HEK293T (cell line): ENCODE measurements at regions not wholly inside any gene's neighbourhood (a gene's known extent, or its start where the extent isn't known, plus 50 kb on each side); places are given as distances from the start of the nearest gene placed in this dataset.

Source experiments
- CTCF ChIA-PET: fragments of 350-600 bp; formaldehyde crosslinking; extraction: SDS; loops from one replicate; lab custom pipeline; 2021; ENCODE audit warnings: antibody characterized with exemption, inconsistent platforms; lab: Yijun Ruan, JAX
- POLR2A ChIA-PET: fragments of 350-600 bp; formaldehyde crosslinking; extraction: SDS; loops from one replicate; lab custom pipeline; 2020; ENCODE audit warnings: antibody characterized with exemption, inconsistent platforms; lab: Yijun Ruan, JAX
- DNase-seq: peaks from one replicate; pipeline ENCODE4 v3.0.0; 2012; ENCODE audit warnings: mixed read lengths; ENCODE audit errors: extremely low spot score
- ARNT ChIP-seq: fragments of 450-650 bp; IDR thresholded peaks from 2 replicates; pipeline ENCODE4 v1.6.1; 2017; ENCODE audit warnings: mild to moderate bottlenecking
- BHLHE40 ChIP-seq: fragments of 450-650 bp; IDR thresholded peaks from 2 replicates; pipeline ENCODE4 v1.6.1; 2016; ENCODE audit warnings: mild to moderate bottlenecking, moderate library complexity, borderline replicate concordance
- CTBP1 ChIP-seq: fragments of 450-650 bp; IDR thresholded peaks from 2 replicates; pipeline ENCODE4 v1.6.1; 2016; ENCODE audit warnings: borderline replicate concordance
- ELF4 ChIP-seq: fragments of 450-650 bp; IDR thresholded peaks from 2 replicates; pipeline ENCODE4 v1.6.1; 2017; ENCODE audit warnings: antibody characterized with exemption
- FOXA1 ChIP-seq: fragments of 450-650 bp; IDR thresholded peaks from 2 replicates; pipeline ENCODE4 v1.6.1; 2016; ENCODE audit warnings: mild to moderate bottlenecking
- FOXK2 ChIP-seq: fragments of 450-650 bp; IDR thresholded peaks from 2 replicates; pipeline ENCODE4 v1.6.1; 2016; ENCODE audit warnings: mild to moderate bottlenecking
- FOXM1 ChIP-seq: fragments of 450-650 bp; IDR thresholded peaks from 2 replicates; pipeline ENCODE4 v1.6.1; 2017; ENCODE audit warnings: mild to moderate bottlenecking, borderline replicate concordance
- HDGF ChIP-seq: fragments of 450-650 bp; IDR thresholded peaks from 2 replicates; pipeline ENCODE4 v1.6.1; 2017; ENCODE audit warnings: antibody characterized with exemption, borderline replicate concordance
- L3MBTL2 ChIP-seq: fragments of 450-650 bp; conservative IDR thresholded peaks from 2 replicates; pipeline ENCODE4 v1.6.1; 2016; ENCODE audit warnings: mild to moderate bottlenecking
- LEF1 ChIP-seq: fragments of 450-650 bp; IDR thresholded peaks from 2 replicates; pipeline ENCODE4 v1.6.1; 2017; ENCODE audit warnings: mild to moderate bottlenecking, borderline replicate concordance
- NFRKB ChIP-seq: fragments of 450-650 bp; IDR thresholded peaks from 2 replicates; pipeline ENCODE4 v1.6.1; 2016; ENCODE audit warnings: mild to moderate bottlenecking, moderate library complexity
- PKNOX1 ChIP-seq: fragments of 450-650 bp; IDR thresholded peaks from 2 replicates; pipeline ENCODE4 v1.6.1; 2016
- SP1 ChIP-seq: fragments of 450-650 bp; IDR thresholded peaks from 2 replicates; pipeline ENCODE4 v1.6.1; 2017
- SUZ12 ChIP-seq: fragments of 450-650 bp; IDR thresholded peaks from 2 replicates; pipeline ENCODE4 v1.6.1; 2016; ENCODE audit warnings: mild to moderate bottlenecking
- TARDBP ChIP-seq: fragments of 450-650 bp; IDR thresholded peaks from 2 replicates; pipeline ENCODE4 v1.6.1; 2016
- ZNF384 ChIP-seq: fragments of 450-650 bp; IDR thresholded peaks from 2 replicates; pipeline ENCODE4 v1.6.1; 2016

- TF ChIP-seq ELF4 (no peak), PKNOX1 (no peak), HDGF (no peak), ZNF384 (no peak), SP1 (no peak), L3MBTL2 (no peak), FOXK2 (no peak), BHLHE40 (no peak), ARNT (no peak), TARDBP (no peak), NFRKB (no peak), SUZ12 (no peak), CTBP1 (no peak), LEF1 (no peak), FOXA1 (no peak)
- CTCF ChIA-PET: no interaction called here
- no peak for DNase-seq
- POLR2A ChIA-PET: no interaction called here
These were observed 1446.8 kb downstream of the MRPL39 start for GRCh38 chr21:24160528-24160927.

GRCh38 chr21:24153137-24153536 lies 1454.1 kb downstream of the MRPL39 start:
- DNase-seq: no peak
- TF ChIP-seq CTBP1 (no peak), SUZ12 (no peak), ZNF384 (no peak), HDGF (no peak), ARNT (no peak), LEF1 (no peak), FOXK2 (no peak), ELF4 (no peak), BHLHE40 (no peak), FOXA1 (no peak), PKNOX1 (no peak), FOXM1 (no peak), SP1 (no peak), NFRKB (no peak), L3MBTL2 (no peak), TARDBP (no peak)
- ChIA-PET POLR2A (no interaction called here), CTCF (no interaction called here)

GRCh38 chr21:24150753-24151152 lies 1456.5 kb downstream of the MRPL39 start:
- DNase-seq: no peak
- no peak for TF ChIP-seq FOXA1
- TF ChIP-seq HDGF: no peak
- TF ChIP-seq LEF1: no peak
- TF ChIP-seq PKNOX1: no peak
- TF ChIP-seq NFRKB: no peak
- no peak for TF ChIP-seq FOXK2
- TF ChIP-seq SP1: no peak
- TF ChIP-seq BHLHE40: no peak
- TF ChIP-seq FOXM1: no peak
- TF ChIP-seq TARDBP: no peak
- TF ChIP-seq ELF4: no peak
- no peak for TF ChIP-seq L3MBTL2
- TF ChIP-seq ZNF384: no peak
- no peak for TF ChIP-seq SUZ12
- no peak for TF ChIP-seq ARNT
- no peak for TF ChIP-seq CTBP1
- POLR2A ChIA-PET: no interaction called here
- CTCF ChIA-PET: no interaction called here

GRCh38 chr21:24148461-24148860 lies 1458.8 kb downstream of the MRPL39 start:
- DNase-seq: no peak
- ChIA-PET POLR2A (no interaction called here), CTCF (no interaction called here)
- TF ChIP-seq LEF1 (no peak), ARNT (no peak), SP1 (no peak), FOXA1 (no peak), ELF4 (no peak), L3MBTL2 (no peak), NFRKB (no peak), HDGF (no peak), TARDBP (no peak), FOXK2 (no peak), PKNOX1 (no peak), SUZ12 (no peak), ZNF384 (no peak), FOXM1 (no peak)

GRCh38 chr21:24147674-24148073 lies 1459.6 kb downstream of the MRPL39 start:
- CTCF ChIA-PET: no interaction called here
- POLR2A ChIA-PET: no interaction called here
- DNase-seq: no peak
- TF ChIP-seq HDGF (no peak), L3MBTL2 (no peak), FOXA1 (no peak), ELF4 (no peak), ARNT (no peak), SUZ12 (no peak), FOXK2 (no peak), PKNOX1 (no peak), LEF1 (no peak), FOXM1 (no peak), TARDBP (no peak), SP1 (no peak), ZNF384 (no peak), BHLHE40 (no peak), NFRKB (no peak), CTBP1 (no peak)
